A549 (cell line): ENCODE measurements at regions not wholly inside any gene's neighbourhood (a gene's known extent, or its start where the extent isn't known, plus 50 kb on each side); places are given as distances from the start of the nearest gene placed in this dataset.

Experiments
- FOSL2 ChIP-seq, 2 experiments: fragments of 450-650 bp in 1 of 2; fragments of >200 bp in 1 of 2; sonication (Bioruptor Twin) in 1 of 2; formaldehyde crosslinking; IDR thresholded peaks; 2 replicates each; pipeline versions ENCODE4 v1.5.0 to v1.6.1; 2016 to 2020; ENCODE audit warnings: mild to moderate bottlenecking in 1 of 2, moderate library complexity in 1 of 2
- KDM1A ChIP-seq: fragments of 200-600 bp; sonication (generic); IDR thresholded peaks from 2 replicates; pipeline ENCODE4 v1.6.1; 2016; ENCODE audit warnings: low read depth, mild to moderate bottlenecking
- MAZ ChIP-seq: fragments of 150-350 bp; IDR thresholded peaks from 2 replicates; pipeline ENCODE4 v1.6.1; 2014; ENCODE audit warnings: antibody characterized with exemption, low read depth, low read length, borderline replicate concordance
- NPAS2 ChIP-seq: fragments of 250-450 bp; sonication (Bioruptor Pico); IDR thresholded peaks from 2 replicates; pipeline ENCODE4 v1.8.0; 2022; ENCODE audit warnings: mild to moderate bottlenecking, moderate library complexity, borderline replicate concordance
- POLR2A ChIP-seq: IDR thresholded peaks from 2 replicates; pipeline ENCODE4 v1.6.1; 2012; ENCODE audit warnings: mild to moderate bottlenecking, low read length
- RFX5 ChIP-seq: fragments of 450-650 bp; IDR thresholded peaks from 2 replicates; pipeline ENCODE4 v1.7.1; 2014; ENCODE audit warnings: antibody characterized with exemption, mild to moderate bottlenecking, moderate library complexity
- SMC3 ChIP-seq: fragments of >200 bp; sonication (Bioruptor Twin); formaldehyde crosslinking; IDR thresholded peaks from 3 replicates; pipeline ENCODE4 v1.6.1; 2018; ENCODE audit warnings: inconsistent platforms
- TF ChIP-seq, protein P1 (sequence below): fragments of >200 bp; sonication (Bioruptor Twin); formaldehyde crosslinking; IDR thresholded peaks from 3 replicates; pipeline ENCODE4 v1.5.1; 2016
- TF ChIP-seq, protein P2 (sequence below): fragments of 150-350 bp; IDR thresholded peaks from 2 replicates; pipeline ENCODE4 v1.6.1; 2014; ENCODE audit warnings: low read depth, mild to moderate bottlenecking, low read length
- TF ChIP-seq, protein P3 (sequence below): fragments of 200-600 bp; sonication (generic); IDR thresholded peaks from 2 replicates; pipeline ENCODE4 v1.6.1; 2016; ENCODE audit warnings: antibody characterized with exemption, mild to moderate bottlenecking, moderate library complexity

DNA sequence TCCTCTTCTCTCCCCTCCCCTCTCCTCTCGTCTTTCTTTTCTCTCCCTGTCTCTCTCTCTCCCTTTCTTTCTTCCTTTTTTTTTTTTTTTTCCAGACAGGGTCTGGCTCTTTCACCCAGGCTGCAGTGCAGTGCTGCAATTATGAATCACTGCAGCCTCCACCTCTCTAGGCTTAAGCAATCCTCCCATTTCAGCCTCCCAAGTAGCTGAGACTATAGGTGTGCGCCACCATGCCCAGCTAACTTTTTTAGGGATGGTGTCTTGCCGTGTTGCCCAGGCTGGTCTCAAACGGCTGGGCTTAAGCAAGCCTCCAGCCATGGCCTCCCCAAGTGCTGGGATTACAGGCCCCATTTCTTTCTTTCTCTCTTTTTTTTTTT lies 59.9 kb upstream of the NCOA3 start:
- TF ChIP-seq, protein P1, sequence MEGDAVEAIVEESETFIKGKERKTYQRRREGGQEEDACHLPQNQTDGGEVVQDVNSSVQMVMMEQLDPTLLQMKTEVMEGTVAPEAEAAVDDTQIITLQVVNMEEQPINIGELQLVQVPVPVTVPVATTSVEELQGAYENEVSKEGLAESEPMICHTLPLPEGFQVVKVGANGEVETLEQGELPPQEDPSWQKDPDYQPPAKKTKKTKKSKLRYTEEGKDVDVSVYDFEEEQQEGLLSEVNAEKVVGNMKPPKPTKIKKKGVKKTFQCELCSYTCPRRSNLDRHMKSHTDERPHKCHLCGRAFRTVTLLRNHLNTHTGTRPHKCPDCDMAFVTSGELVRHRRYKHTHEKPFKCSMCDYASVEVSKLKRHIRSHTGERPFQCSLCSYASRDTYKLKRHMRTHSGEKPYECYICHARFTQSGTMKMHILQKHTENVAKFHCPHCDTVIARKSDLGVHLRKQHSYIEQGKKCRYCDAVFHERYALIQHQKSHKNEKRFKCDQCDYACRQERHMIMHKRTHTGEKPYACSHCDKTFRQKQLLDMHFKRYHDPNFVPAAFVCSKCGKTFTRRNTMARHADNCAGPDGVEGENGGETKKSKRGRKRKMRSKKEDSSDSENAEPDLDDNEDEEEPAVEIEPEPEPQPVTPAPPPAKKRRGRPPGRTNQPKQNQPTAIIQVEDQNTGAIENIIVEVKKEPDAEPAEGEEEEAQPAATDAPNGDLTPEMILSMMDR, result no peak
- no peak for TF ChIP-seq POLR2A
- TF ChIP-seq FOSL2 (IDR thresholded peaks at IDR 0.05), result no peak
- no peak for TF ChIP-seq FOSL2 (CRISPR knock-in tag; IDR thresholded peaks at IDR 0.05)
- TF ChIP-seq RFX5, result no peak
- no peak for TF ChIP-seq SMC3
- no peak for TF ChIP-seq NPAS2
- TF ChIP-seq MAZ, result no peak
- TF ChIP-seq KDM1A, result no peak
- TF ChIP-seq, protein P2, sequence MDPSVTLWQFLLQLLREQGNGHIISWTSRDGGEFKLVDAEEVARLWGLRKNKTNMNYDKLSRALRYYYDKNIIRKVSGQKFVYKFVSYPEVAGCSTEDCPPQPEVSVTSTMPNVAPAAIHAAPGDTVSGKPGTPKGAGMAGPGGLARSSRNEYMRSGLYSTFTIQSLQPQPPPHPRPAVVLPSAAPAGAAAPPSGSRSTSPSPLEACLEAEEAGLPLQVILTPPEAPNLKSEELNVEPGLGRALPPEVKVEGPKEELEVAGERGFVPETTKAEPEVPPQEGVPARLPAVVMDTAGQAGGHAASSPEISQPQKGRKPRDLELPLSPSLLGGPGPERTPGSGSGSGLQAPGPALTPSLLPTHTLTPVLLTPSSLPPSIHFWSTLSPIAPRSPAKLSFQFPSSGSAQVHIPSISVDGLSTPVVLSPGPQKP, result no peak
- TF ChIP-seq, protein P3, sequence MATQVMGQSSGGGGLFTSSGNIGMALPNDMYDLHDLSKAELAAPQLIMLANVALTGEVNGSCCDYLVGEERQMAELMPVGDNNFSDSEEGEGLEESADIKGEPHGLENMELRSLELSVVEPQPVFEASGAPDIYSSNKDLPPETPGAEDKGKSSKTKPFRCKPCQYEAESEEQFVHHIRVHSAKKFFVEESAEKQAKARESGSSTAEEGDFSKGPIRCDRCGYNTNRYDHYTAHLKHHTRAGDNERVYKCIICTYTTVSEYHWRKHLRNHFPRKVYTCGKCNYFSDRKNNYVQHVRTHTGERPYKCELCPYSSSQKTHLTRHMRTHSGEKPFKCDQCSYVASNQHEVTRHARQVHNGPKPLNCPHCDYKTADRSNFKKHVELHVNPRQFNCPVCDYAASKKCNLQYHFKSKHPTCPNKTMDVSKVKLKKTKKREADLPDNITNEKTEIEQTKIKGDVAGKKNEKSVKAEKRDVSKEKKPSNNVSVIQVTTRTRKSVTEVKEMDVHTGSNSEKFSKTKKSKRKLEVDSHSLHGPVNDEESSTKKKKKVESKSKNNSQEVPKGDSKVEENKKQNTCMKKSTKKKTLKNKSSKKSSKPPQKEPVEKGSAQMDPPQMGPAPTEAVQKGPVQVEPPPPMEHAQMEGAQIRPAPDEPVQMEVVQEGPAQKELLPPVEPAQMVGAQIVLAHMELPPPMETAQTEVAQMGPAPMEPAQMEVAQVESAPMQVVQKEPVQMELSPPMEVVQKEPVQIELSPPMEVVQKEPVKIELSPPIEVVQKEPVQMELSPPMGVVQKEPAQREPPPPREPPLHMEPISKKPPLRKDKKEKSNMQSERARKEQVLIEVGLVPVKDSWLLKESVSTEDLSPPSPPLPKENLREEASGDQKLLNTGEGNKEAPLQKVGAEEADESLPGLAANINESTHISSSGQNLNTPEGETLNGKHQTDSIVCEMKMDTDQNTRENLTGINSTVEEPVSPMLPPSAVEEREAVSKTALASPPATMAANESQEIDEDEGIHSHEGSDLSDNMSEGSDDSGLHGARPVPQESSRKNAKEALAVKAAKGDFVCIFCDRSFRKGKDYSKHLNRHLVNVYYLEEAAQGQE, result no peak
